Heart left ventricle (tissue), 16 donors: ENCODE measurements at regions not wholly inside any gene's neighbourhood (a gene's known extent, or its start where the extent isn't known, plus 50 kb on each side); places are given as distances from the start of the nearest gene placed in this dataset.
A peak's percentile ranks its signal among the peaks of the same experiment; 100 is the strongest.

Source experiments
- ATAC-seq, 4 donors: fragments of 200-7000 bp; cut with Tn5 transposase; one replicate each; pipeline ENCODE4 v1.9.1; 2020 to 2022; ENCODE audit warnings: moderate library complexity in 4 of 4, mild to moderate bottlenecking in 3 of 4, moderate number of reproducible peaks in 1 of 4
- DNase-seq, 5 donors: peaks; one replicate each; pipeline ENCODE4 v3.0.0-alpha.2; 2020
- H3K27ac ChIP-seq, 12 donors: fragments of 200-600 bp; sonication (generic) in 4 of 12; one replicate each; pipeline versions ENCODE4 v1.5.0 to v1.8.0; 2016 to 2022; ENCODE audit warnings: mild to moderate bottlenecking in 2 of 12
- H3K27me3 ChIP-seq, 9 donors: fragments of 200-600 bp; sonication (generic) in 2 of 9; one replicate each; pipeline versions ENCODE4 v1.5.1 to v1.8.0; 2016 to 2022; ENCODE audit warnings: mild to moderate bottlenecking in 3 of 9
- H3K36me3 ChIP-seq, 9 donors: fragments of 200-600 bp; sonication (generic) in 2 of 9; one replicate each; pipeline versions ENCODE4 v1.5.0 to v1.8.0; 2018 to 2022; ENCODE audit warnings: mild to moderate bottlenecking in 2 of 9
- H3K4me1 ChIP-seq, 12 donors: fragments of 200-600 bp; sonication (generic) in 4 of 12; one replicate each; pipeline versions ENCODE4 v1.5.0 to v1.8.0; 2016 to 2022; ENCODE audit warnings: mild to moderate bottlenecking in 3 of 12
- H3K4me3 ChIP-seq, 12 donors: fragments of 200-600 bp; sonication (generic) in 4 of 12; one replicate each; pipeline versions ENCODE4 v1.5.0 to v1.8.0; 2017 to 2022; ENCODE audit warnings: mild to moderate bottlenecking in 9 of 12, moderate library complexity in 4 of 12
- H3K9me3 ChIP-seq, 12 donors: fragments of 200-600 bp; sonication (generic) in 4 of 12; one replicate each; pipeline versions ENCODE4 v1.5.0 to v1.8.0; 2016 to 2022; ENCODE audit warnings: mild to moderate bottlenecking in 1 of 12
- CTCF ChIP-seq, 12 donors: fragments of 200-600 bp; sonication (generic) in 4 of 12; IDR thresholded peaks; one replicate each; pipeline versions ENCODE4 v1.5.0 to v1.8.0; 2018 to 2022; ENCODE audit warnings: antibody characterized with exemption in 12 of 12, mild to moderate bottlenecking in 5 of 12
- POLR2A ChIP-seq, 2 donors: fragments of 450-650 bp; IDR thresholded peaks; one replicate each; pipeline ENCODE4 v1.6.1; 2017; ENCODE audit warnings: antibody characterized with exemption in 2 of 2, mild to moderate bottlenecking in 2 of 2, moderate library complexity in 2 of 2
- WGBS, 4 donors: extraction: QIAGEN DNeasy Blood & Tissue Kit in 2 of 4; methylation state at CpG; one replicate each; pipeline versions ENCODE4 v1.1.5 to v1.1.7; 2013 to 2018; 5-methylcytosine and 5-hydroxymethylcytosine counted together
- intact Hi-C, 10 donors: fragments of 100-400 bp; cut with DNase I; formaldehyde crosslinking; loops; one replicate each; pipeline versions ENCODE4 v1.11.1 to v1.14.2; 2022
- donor health status: ischemic (EF 13 %, LVEDD 7.1; RV severe dilation, severe dysfunction).
- donor health status: healthy with polysubstance abuse.
- donor health status: DM: no; HTN: yes; CAD: no.
- donor health status: DM: no; HTN: no; CAD: no.
- donor health status: ischemic (EF 25% LVEDD 6.9; RV normal size, moderate dysfunction).
- donor health status: ischemic (EF 25% LVEDD 5.7; RV mildly dilated, moderate dysfunction).
- donor health status: healthy.
- donor health status: DM: yes; HTN: yes; CAD: no.
- donor health status: ischemic (EF 35%, LVEDD 5.7; RV mildly dilated, moderate dysfunction).
- donor health status: nonischemic (EF 11% LVEDD 7.7; RV severe dilation, severe dysfunction).
- donor health status: DM: yes; HTN: yes; CAD: no.
- donor health status: PGD.
- donor health status: ischemic (EF 29% LVEDD 5.4; RV normal size, mild dysfunction).
- donor health status: nonischemic (EF 23%, LVEDD 6.1; RV moderate dilation, normal function).

- H3K9me3 ChIP-seq, result no peaks in the 10 kb centered on the region
- 88 to 93% (median 90%) methylated on average over 2 of the region's 2 CpGs for WGBS, 4 donors
- no peaks in the 10 kb centered on the region for H3K36me3 ChIP-seq
- intact Hi-C loops, result no loop called here
- H3K4me3 ChIP-seq, result no peak overlapping the region
- ATAC-seq (no peak), DNase-seq (no peak)
- H3K27me3 ChIP-seq, result no peaks in the 10 kb centered on the region
- H3K27ac ChIP-seq, result no peak overlapping the region
- TF ChIP-seq CTCF (IDR thresholded peaks at IDR 0.05) (no peak), POLR2A (IDR thresholded peaks at IDR 0.05) (no peak)
- peaks cover 0 to 30% (median 13%) of the 10 kb centered on the region in 12 donors for H3K4me1 ChIP-seq
Measured at GRCh38 chr2:128771401-128771800, 452.7 kb upstream of the HS6ST1 start.

DNA sequence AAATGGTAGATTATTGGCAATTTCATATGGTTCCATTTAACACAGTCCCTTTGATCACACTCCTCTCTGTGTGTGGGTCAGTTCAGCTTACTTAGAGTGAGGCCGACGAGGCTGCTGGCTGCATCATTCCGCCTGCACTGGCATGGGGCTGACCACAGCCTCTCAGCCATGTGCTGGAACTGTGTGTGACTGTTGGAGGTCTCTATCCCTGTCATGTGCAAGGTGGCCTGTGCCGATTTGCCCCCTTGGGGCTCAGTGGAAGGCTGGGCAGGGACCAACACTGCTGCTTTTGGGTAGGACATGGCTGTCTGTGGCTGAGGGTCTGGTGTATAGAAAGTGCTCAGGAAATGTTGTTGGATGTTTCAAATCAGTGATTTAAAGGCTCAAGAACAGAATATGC, 454.0 kb upstream of the HS6ST1 start:
- WGBS, 4 donors, result 79 to 90% (median 86%) methylated on average over 4 of the region's 4 CpGs

GRCh38 chr2:128773641-128774319, 455.1 kb upstream of the HS6ST1 start:
- no peak overlapping the region for H3K27ac ChIP-seq
- no peaks in the 10 kb centered on the region for H3K36me3 ChIP-seq
- peaks cover 0 to 23% (median 13%) of the 10 kb centered on the region in 12 donors for H3K4me1 ChIP-seq
- WGBS, 4 donors, result 78 to 84% (median 81%) methylated on average over 16 of the region's 16 CpGs
- intact Hi-C loops, result no loop called here
- ATAC-seq (no peak), DNase-seq (peak in 1 of 5 donors; percentile 11)
- no peaks in the 10 kb centered on the region for H3K9me3 ChIP-seq
- TF ChIP-seq CTCF (IDR thresholded peaks at IDR 0.05) (no peak), POLR2A (IDR thresholded peaks at IDR 0.05) (no peak)
- H3K27me3 ChIP-seq, result no peaks in the 10 kb centered on the region
- H3K4me3 ChIP-seq, result no peak overlapping the region

More for the DNA sequence above, 454.0 kb upstream of the HS6ST1 start:
- no peak for DNase-seq
- Histone ChIP-seq H3K36me3 (no peaks in the 10 kb centered on the region), H3K9me3 (no peaks in the 10 kb centered on the region), H3K4me3 (no peak overlapping the region), H3K4me1 (peaks cover 0 to 30% (median 13%) of the 10 kb centered on the region in 12 donors), H3K27ac (no peak overlapping the region), H3K27me3 (no peaks in the 10 kb centered on the region)
- no peak for ATAC-seq
- TF ChIP-seq POLR2A (IDR thresholded peaks at IDR 0.05) (no peak), CTCF (IDR thresholded peaks at IDR 0.05) (no peak)
- intact Hi-C loops, result no loop called here

DNA sequence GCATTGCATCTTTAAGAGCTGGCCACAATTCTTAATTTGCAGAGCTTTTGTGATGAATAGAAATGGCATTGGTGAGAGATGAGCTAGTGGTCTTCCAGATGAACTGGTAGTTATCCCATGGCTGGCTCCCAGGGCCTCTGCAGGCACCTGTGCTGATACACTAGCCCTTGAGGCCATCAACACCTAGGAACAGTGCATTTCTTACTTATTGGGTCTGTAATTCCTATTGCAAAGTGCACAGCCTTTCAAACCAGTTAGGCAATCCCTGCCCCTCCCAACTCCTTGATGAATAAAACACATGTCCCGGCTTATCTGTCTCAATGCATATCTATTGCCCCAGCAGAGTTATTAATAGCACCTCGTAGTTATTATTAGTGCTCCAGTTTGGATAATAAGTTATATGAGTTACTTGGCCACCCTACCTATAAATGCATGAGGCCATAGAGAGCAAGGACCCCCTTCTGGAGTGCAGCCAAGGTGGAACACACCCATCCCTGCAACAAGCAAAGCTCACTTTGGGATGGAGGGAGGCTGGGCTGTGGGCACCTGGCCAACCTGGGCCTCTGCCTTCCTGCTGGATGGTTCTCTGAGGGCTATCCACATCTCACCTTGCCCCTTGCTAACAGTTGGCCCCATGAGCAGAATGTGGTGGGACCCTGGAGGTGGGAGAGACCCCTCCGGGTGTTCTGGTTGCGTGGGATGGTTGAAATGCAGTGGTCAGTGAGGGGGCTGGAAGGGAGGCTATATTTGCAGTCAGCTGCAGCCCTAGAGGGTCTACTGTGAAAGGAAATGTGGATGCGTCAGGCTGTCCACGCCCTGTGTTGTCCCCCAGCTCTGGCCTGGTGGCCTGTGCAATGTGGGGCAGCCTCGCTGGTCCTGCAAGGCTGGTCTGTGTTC, 455.9 kb upstream of the HS6ST1 start:
- no peaks in the 10 kb centered on the region for H3K27me3 ChIP-seq
- intact Hi-C loops, result no loop called here
- WGBS, 4 donors, result 44 to 60% (median 46%) methylated on average over 7 of the region's 7 CpGs
- H3K4me1 ChIP-seq, result peaks cover 0 to 23% (median 13%) of the 10 kb centered on the region in 12 donors
- H3K9me3 ChIP-seq, result no peaks in the 10 kb centered on the region
- peak; percentile 76 to 90 (median 80) for ATAC-seq
- H3K4me3 ChIP-seq, result no peak overlapping the region
- H3K36me3 ChIP-seq, result no peaks in the 10 kb centered on the region
- DNase-seq, result peak in 1 of 5 donors; percentile 16
- TF ChIP-seq CTCF (IDR thresholded peaks at IDR 0.05) (no peak), POLR2A (IDR thresholded peaks at IDR 0.05) (no peak)
- H3K27ac ChIP-seq, result peak overlapping the region in 1 of 12 donors; percentile 27
